IgD-negative memory B cell (primary cell): ENCODE measurements at regions not wholly inside any gene's neighbourhood (a gene's known extent, or its start where the extent isn't known, plus 50 kb on each side); places are given as distances from the start of the nearest gene placed in this dataset.
"Not testable (repeated sequence)": the region's sequence is repeated elsewhere in the genome, so short reads cannot be mapped to it uniquely, and the experiment has no call there.

ENCODE experiments used
- H3K27ac Mint-ChIP-seq, 3 donors: one replicate each; pipeline ENCODE4 v1.8.0; 2020 to 2022; ENCODE audit warnings: mild to moderate bottlenecking in 3 of 3, mixed read lengths in 3 of 3, moderate library complexity in 1 of 3
- H3K27me3 Mint-ChIP-seq: one replicate; pipeline ENCODE4 v1.8.0; 2021; ENCODE audit warnings: mixed read lengths
- H3K36me3 Mint-ChIP-seq: one replicate; pipeline ENCODE4 v1.8.0; 2020; ENCODE audit warnings: mild to moderate bottlenecking, mixed read lengths
- H3K4me1 Mint-ChIP-seq, 3 donors: one replicate each; pipeline ENCODE4 v1.8.0; 2020 to 2022; ENCODE audit warnings: mixed read lengths in 3 of 3, mild to moderate bottlenecking in 1 of 3
- H3K4me3 Mint-ChIP-seq, 4 donors: one replicate each; pipeline ENCODE4 v1.8.0; 2020 to 2022; ENCODE audit warnings: mild to moderate bottlenecking in 4 of 4, mixed read lengths in 4 of 4, moderate library complexity in 3 of 4
- H3K9me3 Mint-ChIP-seq, 3 donors: one replicate each; pipeline ENCODE4 v1.8.0; 2020 to 2021; ENCODE audit warnings: mixed read lengths in 3 of 3, mild to moderate bottlenecking in 1 of 3

DNA sequence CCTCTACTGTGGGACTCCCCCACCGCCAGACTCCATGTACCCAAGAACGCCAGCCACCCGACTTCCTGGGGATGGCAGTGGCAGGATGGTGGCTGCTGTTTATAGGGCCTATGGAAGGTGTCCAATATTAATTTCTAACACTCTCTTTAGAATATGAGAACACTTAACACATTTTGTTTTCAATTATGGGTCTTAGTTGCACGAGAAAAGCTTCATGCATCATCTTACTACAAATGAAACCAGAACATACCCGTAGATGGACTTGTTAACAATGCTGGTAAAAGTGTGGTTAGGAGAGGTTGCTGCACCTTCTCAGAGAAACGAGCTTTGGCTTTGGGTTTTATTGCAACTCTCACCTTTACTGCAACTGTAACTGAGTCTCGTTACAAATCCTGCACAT is 335.6 kb upstream of the ID2 start:
- Mint-ChIP-seq H3K9me3 (no peaks in the 10 kb centered on the region), H3K36me3 (no peaks in the 10 kb centered on the region), H3K4me3 (no peak overlapping the region), H3K27me3 (peaks cover 4% of the 10 kb centered on the region), H3K27ac (no peak overlapping the region), H3K4me1 (peaks cover 0 to 2% (median 0%) of the 10 kb centered on the region in 3 donors)

GRCh38 chr2:8346706-8347430 is 335.0 kb upstream of the ID2 start:
- H3K9me3 Mint-ChIP-seq: no peaks in the 10 kb centered on the region
- H3K27me3 Mint-ChIP-seq: peaks cover 4% of the 10 kb centered on the region
- no peak overlapping the region for H3K27ac Mint-ChIP-seq
- H3K36me3 Mint-ChIP-seq: no peaks in the 10 kb centered on the region
- peaks cover 0 to 2% (median 0%) of the 10 kb centered on the region in 3 donors for H3K4me1 Mint-ChIP-seq
- no peak overlapping the region for H3K4me3 Mint-ChIP-seq

GRCh38 chr2:8348911-8349310 is 332.9 kb upstream of the ID2 start:
- H3K4me1 Mint-ChIP-seq, H3K27me3 Mint-ChIP-seq, H3K36me3 Mint-ChIP-seq, H3K27ac Mint-ChIP-seq, H3K9me3 Mint-ChIP-seq, H3K4me3 Mint-ChIP-seq: not testable (repeated sequence)

- Mint-ChIP-seq H3K4me1 (peaks cover 0 to 2% (median 0%) of the 10 kb centered on the region in 3 donors), H3K4me3 (no peak overlapping the region), H3K9me3 (peaks cover 3 to 7% (median 6%) of the 10 kb centered on the region in 3 donors), H3K27ac (no peak overlapping the region), H3K27me3 (peaks cover 6% of the 10 kb centered on the region), H3K36me3 (peaks cover 3% of the 10 kb centered on the region)
These were observed 329.6 kb upstream of the ID2 start for GRCh38 chr2:8352296-8352695.

GRCh38 chr2:8352989-8353388 is 328.9 kb upstream of the ID2 start:
- Mint-ChIP-seq H3K4me3 (no peak overlapping the region), H3K9me3 (peaks cover 3 to 7% (median 6%) of the 10 kb centered on the region in 3 donors), H3K36me3 (peaks cover 3% of the 10 kb centered on the region), H3K27ac (no peak overlapping the region), H3K27me3 (peaks cover 6% of the 10 kb centered on the region), H3K4me1 (peaks cover 0 to 2% (median 0%) of the 10 kb centered on the region in 3 donors)

DNA sequence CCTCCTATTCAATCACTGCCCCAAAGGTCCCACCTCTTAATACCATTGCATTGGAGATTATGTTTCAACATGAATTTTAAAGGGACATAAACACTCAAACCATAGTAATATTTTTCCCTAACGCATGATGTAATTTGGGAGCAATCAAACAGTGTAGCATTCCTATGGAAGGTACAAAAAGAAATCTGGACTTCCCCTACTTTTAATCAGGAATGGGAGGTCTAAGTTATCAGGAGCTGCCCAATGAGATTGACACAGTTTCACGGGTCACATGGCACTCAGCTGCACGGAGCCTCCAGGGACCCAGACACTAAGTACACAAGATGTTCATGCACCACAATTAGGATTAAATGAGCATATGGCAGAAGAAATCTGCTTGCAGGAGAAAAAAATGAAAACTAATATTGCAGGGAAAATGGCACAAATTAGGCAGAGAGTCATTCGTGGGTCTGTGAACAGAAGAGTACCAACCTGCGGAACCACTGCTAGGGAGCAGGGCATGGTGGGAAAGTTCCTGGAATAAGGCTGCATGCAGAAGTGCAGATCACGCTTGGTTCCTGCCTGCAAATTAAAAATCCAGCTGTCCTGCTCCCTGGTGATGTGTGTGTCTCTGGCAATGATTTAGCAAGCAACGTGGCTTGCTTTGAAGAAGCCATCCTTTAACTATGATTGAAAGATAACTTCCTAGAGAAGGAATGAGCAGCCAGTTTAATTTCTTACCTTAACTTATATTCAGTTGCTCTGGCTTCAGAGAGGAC is 326.6 kb upstream of the ID2 start:
- H3K27me3 Mint-ChIP-seq: peaks cover 3% of the 10 kb centered on the region
- peaks cover 0 to 2% (median 0%) of the 10 kb centered on the region in 3 donors for H3K4me1 Mint-ChIP-seq
- H3K4me3 Mint-ChIP-seq: no peak overlapping the region
- peaks cover 4% of the 10 kb centered on the region for H3K36me3 Mint-ChIP-seq
- peaks cover 3 to 7% (median 6%) of the 10 kb centered on the region in 3 donors for H3K9me3 Mint-ChIP-seq
- H3K27ac Mint-ChIP-seq: no peak overlapping the region

DNA sequence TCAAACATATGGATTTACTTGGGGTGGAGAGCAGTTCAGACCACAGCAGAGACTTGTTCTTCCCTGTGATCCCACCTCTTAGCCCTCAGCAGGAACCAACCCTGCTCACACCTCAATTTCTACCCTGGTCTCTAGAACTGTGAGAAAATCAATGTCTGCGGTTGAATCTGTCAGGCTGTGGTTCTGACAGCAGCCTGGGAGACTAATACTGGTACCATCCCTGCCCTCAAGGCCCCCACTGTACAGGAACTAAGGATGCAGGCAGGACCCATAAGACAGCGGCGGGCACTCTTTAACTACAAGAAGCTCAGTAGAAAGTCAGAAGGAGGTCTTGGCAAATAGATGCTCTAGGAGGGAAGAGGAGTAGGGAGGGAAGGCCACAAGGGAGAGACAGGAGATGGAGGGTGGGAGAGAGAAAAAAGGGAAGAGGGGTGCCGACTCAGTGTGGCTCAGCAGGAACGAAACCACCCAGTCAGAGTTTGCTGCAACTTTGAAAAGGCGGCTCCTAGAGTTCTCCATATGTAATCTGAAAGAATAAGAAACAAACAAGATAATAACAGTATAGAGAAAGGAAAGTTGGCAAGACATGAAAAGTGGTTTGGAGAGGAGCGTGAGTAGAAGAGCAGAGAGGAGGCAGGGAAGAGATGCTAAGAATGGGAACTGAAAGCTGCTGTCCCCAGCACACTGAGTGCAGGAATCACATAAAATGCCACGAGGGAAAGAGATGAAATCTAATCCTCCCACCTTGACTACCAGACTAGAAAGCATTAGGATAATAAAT is 323.9 kb upstream of the ID2 start:
- Mint-ChIP-seq H3K9me3 (peaks cover 5 to 7% (median 6%) of the 10 kb centered on the region in 3 donors), H3K36me3 (peaks cover 6% of the 10 kb centered on the region), H3K27me3 (peaks cover 2% of the 10 kb centered on the region), H3K4me3 (no peak overlapping the region), H3K4me1 (no peaks in the 10 kb centered on the region), H3K27ac (no peak overlapping the region)

GRCh38 chr2:8361930-8362329 is 319.9 kb upstream of the ID2 start:
- Mint-ChIP-seq H3K27me3 (no peaks in the 10 kb centered on the region), H3K9me3 (peaks cover 0 to 3% (median 0%) of the 10 kb centered on the region in 3 donors), H3K27ac (no peak overlapping the region), H3K4me3 (no peak overlapping the region), H3K4me1 (no peaks in the 10 kb centered on the region), H3K36me3 (peaks cover 3% of the 10 kb centered on the region)

DNA sequence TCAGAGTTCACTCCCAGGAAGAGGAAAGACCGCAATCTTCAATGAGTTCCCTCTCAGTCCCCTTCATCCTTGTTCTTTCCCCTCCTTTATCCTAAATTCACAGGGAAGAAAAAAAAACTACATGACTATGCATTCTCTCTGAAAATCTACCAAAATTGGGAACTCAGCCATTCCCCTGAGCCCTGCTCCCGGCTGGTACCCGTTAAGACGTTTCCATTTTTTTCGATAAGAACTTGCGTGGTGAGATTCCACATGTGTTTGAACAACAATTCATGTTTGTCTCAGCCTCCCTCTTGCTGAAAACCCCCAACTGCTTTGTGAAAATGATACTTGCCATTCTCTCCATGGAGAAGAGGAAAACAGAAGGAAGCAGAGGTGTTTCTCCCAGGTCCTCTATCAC is 318.7 kb upstream of the ID2 start:
- no peaks in the 10 kb centered on the region for H3K4me1 Mint-ChIP-seq
- no peaks in the 10 kb centered on the region for H3K27me3 Mint-ChIP-seq
- H3K4me3 Mint-ChIP-seq: no peak overlapping the region
- peaks cover 3% of the 10 kb centered on the region for H3K36me3 Mint-ChIP-seq
- H3K9me3 Mint-ChIP-seq: peaks cover 0 to 3% (median 0%) of the 10 kb centered on the region in 3 donors
- H3K27ac Mint-ChIP-seq: no peak overlapping the region

DNA sequence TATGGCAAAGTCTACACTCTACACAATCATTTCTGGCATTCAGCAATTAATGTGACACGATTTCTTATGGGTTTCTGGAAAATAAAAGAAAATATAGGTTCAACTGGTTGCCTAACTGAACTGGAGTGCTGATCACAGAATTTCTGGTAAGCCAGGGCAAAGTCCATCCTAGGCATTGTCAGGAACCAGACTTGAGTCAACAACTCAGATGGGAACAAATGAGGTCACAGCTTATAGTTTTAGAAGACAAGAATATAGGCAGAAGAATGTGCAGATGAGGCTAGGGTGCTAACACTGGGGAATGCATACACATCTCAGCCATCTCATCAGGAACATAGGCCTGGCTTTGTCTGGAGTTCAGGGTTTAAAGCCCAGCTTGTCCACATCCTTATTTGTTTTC is 317.2 kb upstream of the ID2 start:
- Mint-ChIP-seq H3K4me3 (no peak overlapping the region), H3K36me3 (peaks cover 2% of the 10 kb centered on the region), H3K9me3 (peaks cover 0 to 3% (median 0%) of the 10 kb centered on the region in 3 donors), H3K4me1 (no peaks in the 10 kb centered on the region), H3K27ac (no peak overlapping the region), H3K27me3 (no peaks in the 10 kb centered on the region)

DNA sequence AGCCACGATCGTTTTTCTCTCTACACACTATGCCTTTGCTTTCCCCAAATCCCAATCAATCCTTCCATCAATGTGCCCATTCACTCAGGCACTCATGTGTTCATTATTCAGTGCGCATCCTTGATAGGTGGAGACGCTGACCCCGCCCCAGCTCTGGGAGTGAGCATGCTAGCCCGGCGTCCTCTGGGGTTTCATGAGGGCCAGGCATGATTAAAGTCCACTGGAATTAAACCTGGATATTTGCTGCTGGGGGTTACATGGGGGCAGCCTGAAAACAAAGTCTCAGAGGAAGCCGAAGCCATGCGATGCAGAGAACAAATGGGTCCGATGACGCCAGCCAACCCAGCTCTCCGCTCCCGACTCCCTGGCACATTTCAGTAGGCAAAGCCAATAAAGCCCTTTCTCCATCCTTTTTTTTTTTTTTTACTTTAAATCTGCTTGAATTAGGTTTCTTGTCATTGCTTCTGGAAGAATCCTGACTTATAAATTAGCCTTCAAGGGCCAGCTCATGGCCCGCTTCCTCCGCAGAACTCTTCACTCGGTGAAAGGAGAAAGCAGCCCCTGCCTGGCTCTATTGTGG is 316.4 kb upstream of the ID2 start:
- Mint-ChIP-seq H3K9me3 (peaks cover 0 to 3% (median 0%) of the 10 kb centered on the region in 3 donors), H3K4me3 (no peak overlapping the region), H3K4me1 (no peaks in the 10 kb centered on the region), H3K36me3 (peaks cover 2% of the 10 kb centered on the region), H3K27me3 (peaks cover 1% of the 10 kb centered on the region), H3K27ac (no peak overlapping the region)

DNA sequence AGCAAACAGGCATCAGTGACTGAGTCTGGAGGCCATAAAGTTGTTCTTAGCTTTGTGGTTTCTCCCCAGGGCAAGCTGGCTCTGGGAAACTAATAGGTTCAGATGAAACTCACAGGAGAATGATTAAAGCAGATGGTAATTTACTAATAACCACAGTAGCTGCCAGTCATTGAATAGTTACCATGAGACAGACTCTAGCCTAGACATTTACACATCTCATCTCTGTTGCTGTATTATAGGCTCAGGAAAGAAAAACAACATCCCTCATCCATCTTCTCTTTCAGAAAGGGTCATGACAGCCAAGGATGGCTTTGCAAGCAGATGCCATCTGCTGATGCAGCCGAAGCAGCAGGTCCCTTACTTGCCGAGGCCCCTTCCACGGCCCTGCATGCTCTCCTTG is 314.0 kb upstream of the ID2 start:
- H3K4me3 Mint-ChIP-seq: no peak overlapping the region
- peaks cover 1% of the 10 kb centered on the region for H3K36me3 Mint-ChIP-seq
- peaks cover 11% of the 10 kb centered on the region for H3K27me3 Mint-ChIP-seq
- peaks cover 0 to 2% (median 0%) of the 10 kb centered on the region in 3 donors for H3K9me3 Mint-ChIP-seq
- no peaks in the 10 kb centered on the region for H3K4me1 Mint-ChIP-seq
- no peak overlapping the region for H3K27ac Mint-ChIP-seq

- no peak overlapping the region for H3K27ac Mint-ChIP-seq
- peaks cover 0 to 6% (median 4%) of the 10 kb centered on the region in 3 donors for H3K9me3 Mint-ChIP-seq
These were observed 313.4 kb upstream of the ID2 start for GRCh38 chr2:8368463-8368862.

DNA sequence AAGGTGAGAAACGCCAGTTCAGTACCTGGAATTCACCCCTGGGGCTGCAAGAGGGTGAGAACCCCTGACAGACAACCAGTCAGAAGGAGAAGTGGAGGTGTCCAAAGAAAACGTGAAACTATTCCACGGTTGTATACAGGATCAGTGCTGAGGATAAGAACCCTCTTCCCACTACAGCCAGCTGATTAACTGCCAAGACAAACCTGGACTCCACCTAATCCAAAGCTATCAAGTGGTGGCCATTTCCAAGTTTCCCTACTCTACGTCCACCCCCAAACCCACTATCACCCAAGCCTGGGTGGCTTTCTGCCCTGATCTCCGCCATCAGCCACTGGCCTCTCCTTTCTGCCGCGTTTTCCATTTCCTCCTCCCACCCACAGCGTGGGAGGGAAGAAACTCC is 312.3 kb upstream of the ID2 start:
- peaks cover 1% of the 10 kb centered on the region for H3K36me3 Mint-ChIP-seq
- no peaks in the 10 kb centered on the region for H3K4me1 Mint-ChIP-seq
- peaks cover 16% of the 10 kb centered on the region for H3K27me3 Mint-ChIP-seq
- H3K9me3 Mint-ChIP-seq: peaks cover 0 to 6% (median 4%) of the 10 kb centered on the region in 3 donors
- H3K27ac Mint-ChIP-seq: no peak overlapping the region
- H3K4me3 Mint-ChIP-seq: no peak overlapping the region

More at GRCh38 chr2:8368463-8368862, 313.4 kb upstream of the ID2 start:
- Mint-ChIP-seq H3K4me1 (no peaks in the 10 kb centered on the region), H3K4me3 (no peak overlapping the region), H3K27me3 (peaks cover 15% of the 10 kb centered on the region), H3K36me3 (peaks cover 1% of the 10 kb centered on the region)
